ENCODE measurements at regions not wholly inside any gene's neighbourhood (a gene's known extent, or its start where the extent isn't known, plus 50 kb on each side); places are given as distances from the start of the nearest gene placed in this dataset.
"Not testable (repeated sequence)": the region's sequence is repeated elsewhere in the genome, so short reads cannot be mapped to it uniquely, and the experiment has no call there.

DNA sequence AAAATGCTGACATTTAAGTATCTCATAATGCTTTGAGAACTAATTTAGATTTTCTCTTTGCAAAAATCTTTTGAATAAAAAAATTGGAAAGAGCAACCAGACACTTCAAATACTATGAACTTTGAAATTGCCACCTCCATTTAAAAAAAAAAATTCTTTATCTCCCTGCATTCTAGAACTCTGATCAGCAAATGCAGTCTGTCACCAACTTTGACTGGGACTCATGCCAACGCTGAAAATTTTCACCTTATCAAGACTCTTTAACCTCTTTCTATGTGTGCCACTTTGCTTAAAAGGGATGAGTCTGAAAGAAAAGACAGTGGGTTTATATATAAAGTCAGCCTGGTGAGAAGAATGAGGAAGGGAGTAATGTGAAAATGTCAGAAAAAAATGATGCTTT, 191.2 kb upstream of the ARPP21 start:
- H3K9ac ChIP-seq (replicated peaks; ENCODE audit: extremely low read depth, insufficient read depth, low read length), result no peak overlapping the region
- DNase-seq (ENCODE audit: low read depth, low spot score) (no peak), FAIRE-seq (no peak)
- dilution Hi-C loops (cut with MboI; ENCODE audit: extremely low pct_ligation_motif_present, low sequenced_read_pairs) (no loop called here), intact Hi-C loops (cut with micrococcal nuclease) (no loop called here)
- peaks cover 5 to 6% of the 10 kb centered on the region in 2 experiments for H3K27me3 ChIP-seq (ENCODE audit: control insufficient read depth in 2 of 2, insufficient read depth in 2 of 2, low read length in 2 of 2)
- no peaks in the 10 kb centered on the region for H4K20me1 ChIP-seq (replicated peaks; ENCODE audit: control insufficient read depth, extremely low read depth, insufficient read depth, low read length)
- CTCF ChIA-PET, result no interaction called here
- H3K9me1 ChIP-seq (replicated peaks; ENCODE audit: control insufficient read depth, extremely low read depth, insufficient read depth, low read length), result no peaks in the 10 kb centered on the region
- H3K9me3 ChIP-seq (replicated peaks; ENCODE audit: control insufficient read depth, insufficient read depth, low read length), result no peaks in the 10 kb centered on the region
- no peaks in the 10 kb centered on the region for H3K4me1 ChIP-seq (ENCODE audit: control insufficient read depth, extremely low read depth, insufficient read depth, low read length)
- no peak overlapping the region for H3K4me2 ChIP-seq (ENCODE audit: insufficient read depth, low read length)
- H3K79me2 ChIP-seq (ENCODE audit: control insufficient read depth, insufficient read depth, low read length), result no peaks in the 10 kb centered on the region
- no peak overlapping the region for H2AFZ ChIP-seq (ENCODE audit: low read depth, low read length)
- POLR2A ChIA-PET, result no interaction called here
- no peak overlapping the region for H3K4me3 ChIP-seq (replicated peaks in 1 of 3; ENCODE audit: insufficient read depth in 1 of 3, low read depth in 1 of 3, low read length in 3 of 3)
- TF ChIP-seq POLR2AphosphoS5 (IDR thresholded peaks at IDR 0.05; ENCODE audit: insufficient read depth, low read depth, low read length), result no peak
- TF ChIP-seq FOS (IDR thresholded peaks at IDR 0.05; ENCODE audit: borderline replicate concordance, insufficient read depth, low read length), result no peak
- no peak for TF ChIP-seq POLR2A (IDR thresholded peaks at IDR 0.05; ENCODE audit: low read depth, low read length)
- TF ChIP-seq EZH2 (IDR thresholded peaks at IDR 0.05; ENCODE audit: borderline replicate concordance, low read depth, low read length, severe bottlenecking), result no peak
- no peak for TF ChIP-seq GATA2 (IDR thresholded peaks at IDR 0.05; ENCODE audit: insufficient read depth, insufficient read length, low read depth, low read length)
- H3K27ac ChIP-seq (ENCODE audit: insufficient read depth, low read depth, low read length), result no peak overlapping the region
- no peaks in the 10 kb centered on the region for H3K36me3 ChIP-seq (ENCODE audit: control insufficient read depth in 2 of 2, extremely low read depth in 1 of 2, insufficient read depth in 2 of 2, low read length in 2 of 2)
- no TSS peak for BruUV-seq (replicated peaks)

- no peak for FAIRE-seq
- Histone ChIP-seq H3K79me2 (ENCODE audit: control insufficient read depth, insufficient read depth, low read length) (no peaks in the 10 kb centered on the region), H3K9me3 (replicated peaks; ENCODE audit: control insufficient read depth, insufficient read depth, low read length) (no peaks in the 10 kb centered on the region), H3K36me3 (ENCODE audit: control insufficient read depth in 2 of 2, extremely low read depth in 1 of 2, insufficient read depth in 2 of 2, low read length in 2 of 2) (no peaks in the 10 kb centered on the region), H4K20me1 (replicated peaks; ENCODE audit: control insufficient read depth, extremely low read depth, insufficient read depth, low read length) (no peaks in the 10 kb centered on the region), H2AFZ (ENCODE audit: low read depth, low read length) (no peak overlapping the region), H3K4me3 (replicated peaks in 1 of 3; ENCODE audit: insufficient read depth in 1 of 3, low read depth in 1 of 3, low read length in 3 of 3) (no peak overlapping the region), H3K27ac (ENCODE audit: insufficient read depth, low read depth, low read length) (no peak overlapping the region), H3K4me1 (ENCODE audit: control insufficient read depth, extremely low read depth, insufficient read depth, low read length) (no peaks in the 10 kb centered on the region), H3K27me3 (ENCODE audit: control insufficient read depth in 2 of 2, insufficient read depth in 2 of 2, low read length in 2 of 2) (peaks cover 5% of the 10 kb centered on the region in 2 experiments), H3K4me2 (ENCODE audit: insufficient read depth, low read length) (no peak overlapping the region), H3K9ac (replicated peaks; ENCODE audit: extremely low read depth, insufficient read depth, low read length) (no peak overlapping the region), H3K9me1 (replicated peaks; ENCODE audit: control insufficient read depth, extremely low read depth, insufficient read depth, low read length) (no peaks in the 10 kb centered on the region)
- POLR2A ChIA-PET, result no interaction called here
- no peak for DNase-seq (ENCODE audit: low read depth, low spot score)
- intact Hi-C loops (cut with micrococcal nuclease) (no loop called here), dilution Hi-C loops (cut with MboI; ENCODE audit: extremely low pct_ligation_motif_present, low sequenced_read_pairs) (no loop called here)
- CTCF ChIA-PET, result no interaction called here
- TF ChIP-seq MYC (IDR thresholded peaks at IDR 0.05; ENCODE audit: low read depth, low read length), result no peak
- TF ChIP-seq, protein P1, sequence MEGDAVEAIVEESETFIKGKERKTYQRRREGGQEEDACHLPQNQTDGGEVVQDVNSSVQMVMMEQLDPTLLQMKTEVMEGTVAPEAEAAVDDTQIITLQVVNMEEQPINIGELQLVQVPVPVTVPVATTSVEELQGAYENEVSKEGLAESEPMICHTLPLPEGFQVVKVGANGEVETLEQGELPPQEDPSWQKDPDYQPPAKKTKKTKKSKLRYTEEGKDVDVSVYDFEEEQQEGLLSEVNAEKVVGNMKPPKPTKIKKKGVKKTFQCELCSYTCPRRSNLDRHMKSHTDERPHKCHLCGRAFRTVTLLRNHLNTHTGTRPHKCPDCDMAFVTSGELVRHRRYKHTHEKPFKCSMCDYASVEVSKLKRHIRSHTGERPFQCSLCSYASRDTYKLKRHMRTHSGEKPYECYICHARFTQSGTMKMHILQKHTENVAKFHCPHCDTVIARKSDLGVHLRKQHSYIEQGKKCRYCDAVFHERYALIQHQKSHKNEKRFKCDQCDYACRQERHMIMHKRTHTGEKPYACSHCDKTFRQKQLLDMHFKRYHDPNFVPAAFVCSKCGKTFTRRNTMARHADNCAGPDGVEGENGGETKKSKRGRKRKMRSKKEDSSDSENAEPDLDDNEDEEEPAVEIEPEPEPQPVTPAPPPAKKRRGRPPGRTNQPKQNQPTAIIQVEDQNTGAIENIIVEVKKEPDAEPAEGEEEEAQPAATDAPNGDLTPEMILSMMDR (IDR thresholded peaks at IDR 0.05; ENCODE audit: extremely low read depth in 1 of 2, insufficient read depth in 1 of 2, low read depth in 1 of 2, low read length in 2 of 2), result no peak
- no peak for TF ChIP-seq FOS (IDR thresholded peaks at IDR 0.05; ENCODE audit: borderline replicate concordance, insufficient read depth, low read length)
- TF ChIP-seq JUN (IDR thresholded peaks at IDR 0.05; ENCODE audit: borderline replicate concordance, insufficient read depth, insufficient read length, low read depth), result no peak
- no peak for TF ChIP-seq EZH2 (IDR thresholded peaks at IDR 0.05; ENCODE audit: borderline replicate concordance, low read depth, low read length, severe bottlenecking)
- no peak for TF ChIP-seq POLR2A (IDR thresholded peaks at IDR 0.05; ENCODE audit: low read depth, low read length)
- TF ChIP-seq POLR2AphosphoS5 (IDR thresholded peaks at IDR 0.05; ENCODE audit: insufficient read depth, low read depth, low read length), result no peak
- TF ChIP-seq GATA2 (IDR thresholded peaks at IDR 0.05; ENCODE audit: insufficient read depth, insufficient read length, low read depth, low read length), result no peak
- TF ChIP-seq MAX (IDR thresholded peaks at IDR 0.05; ENCODE audit: insufficient read depth, insufficient read length), result no peak
- no TSS peak for BruUV-seq (replicated peaks)
Measured at GRCh38 chr3:35448681-35449080, 190.6 kb upstream of the ARPP21 start.

GRCh38 chr3:35454819-35455218, 184.5 kb upstream of the ARPP21 start:
- H3K27ac ChIP-seq (ENCODE audit: insufficient read depth, low read depth, low read length); dilution Hi-C loops (cut with MboI; ENCODE audit: extremely low pct_ligation_motif_present, low sequenced_read_pairs); H3K36me3 ChIP-seq (ENCODE audit: control insufficient read depth in 2 of 2, extremely low read depth in 1 of 2, insufficient read depth in 2 of 2, low read length in 2 of 2); H3K27me3 ChIP-seq (ENCODE audit: control insufficient read depth in 2 of 2, insufficient read depth in 2 of 2, low read length in 2 of 2); H3K4me3 ChIP-seq (replicated peaks in 1 of 3; ENCODE audit: insufficient read depth in 1 of 3, low read depth in 1 of 3, low read length in 3 of 3); H3K9ac ChIP-seq (replicated peaks; ENCODE audit: extremely low read depth, insufficient read depth, low read length); H3K79me2 ChIP-seq (ENCODE audit: control insufficient read depth, insufficient read depth, low read length); POLR2A ChIA-PET; H3K9me1 ChIP-seq (replicated peaks; ENCODE audit: control insufficient read depth, extremely low read depth, insufficient read depth, low read length); BruUV-seq (replicated peaks); H3K4me2 ChIP-seq (ENCODE audit: insufficient read depth, low read length); H3K4me1 ChIP-seq (ENCODE audit: control insufficient read depth, extremely low read depth, insufficient read depth, low read length); H2AFZ ChIP-seq (ENCODE audit: low read depth, low read length); DNase-seq (ENCODE audit: low read depth, low spot score); CTCF ChIA-PET; H3K9me3 ChIP-seq (replicated peaks; ENCODE audit: control insufficient read depth, insufficient read depth, low read length); FAIRE-seq; H4K20me1 ChIP-seq (replicated peaks; ENCODE audit: control insufficient read depth, extremely low read depth, insufficient read depth, low read length); intact Hi-C loops (cut with micrococcal nuclease): not testable (repeated sequence)

Data from endothelial cell of umbilical vein (primary cell).